CD14-positive monocyte (primary cell): ENCODE measurements at regions not wholly inside any gene's neighbourhood (a gene's known extent, or its start where the extent isn't known, plus 50 kb on each side); places are given as distances from the start of the nearest gene placed in this dataset.

ENCODE experiments used
- DNase-seq, 3 donors: peaks; one replicate each; pipeline ENCODE4 v3.0.0-alpha.2; 2011 to 2022
- H2AFZ ChIP-seq: 2 replicates; pipeline ENCODE4 v1.6.0; 2012; ENCODE audit warnings: mild to moderate bottlenecking, low read depth, low read length, inconsistent platforms; ENCODE audit not compliant: insufficient read depth, poor library complexity, severe bottlenecking
- H3K27ac ChIP-seq, 2 donors: 1 replicate in 1 of 2; 2 replicates in 1 of 2; pipeline ENCODE4 v1.5.1; 2012 to 2013; ENCODE audit warnings: low read length in 2 of 2, control low read depth in 1 of 2, inconsistent platforms in 1 of 2, low read depth in 1 of 2, mild to moderate bottlenecking in 1 of 2
- H3K27me3 ChIP-seq, 2 donors: one replicate each; pipeline versions ENCODE4 v1.6.0 to v1.6.1; 2011 to 2013; ENCODE audit warnings: low read length in 2 of 2; ENCODE audit not compliant: control insufficient read depth in 2 of 2, insufficient read depth in 2 of 2
- H3K36me3 ChIP-seq, 2 donors: replicated peaks in 1 of 2; 1 replicate in 1 of 2; 2 replicates in 1 of 2; pipeline versions ENCODE4 v1.5.1 to v1.6.1; 2012 to 2013; ENCODE audit warnings: low read length in 2 of 2, control low read depth in 1 of 2, inconsistent platforms in 1 of 2, mild to moderate bottlenecking in 1 of 2; ENCODE audit not compliant: insufficient read depth in 2 of 2, control insufficient read depth in 1 of 2
- H3K4me1 ChIP-seq, 2 donors: 1 replicate in 1 of 2; 2 replicates in 1 of 2; pipeline versions ENCODE4 v1.5.1 to v1.6.1; 2012 to 2013; ENCODE audit warnings: low read length in 2 of 2, control low read depth in 1 of 2, inconsistent platforms in 1 of 2, mild to moderate bottlenecking in 1 of 2, moderate library complexity in 1 of 2; ENCODE audit not compliant: insufficient read depth in 2 of 2, control insufficient read depth in 1 of 2
- H3K4me2 ChIP-seq: replicated peaks from 2 replicates; pipeline ENCODE3; 2012; ENCODE audit warnings: low read length, moderate library complexity, mild to moderate bottlenecking; ENCODE audit not compliant: poor library complexity, severe bottlenecking; ENCODE audit errors: extremely low read depth
- H3K4me3 ChIP-seq, 3 experiments: fragments of 200-600 bp in 1 of 3; sonication (generic) in 1 of 3; replicated peaks in 1 of 3; 1 replicate in 2 of 3; 2 replicates in 1 of 3; pipeline ENCODE4 v1.5.1; 2011 to 2013; ENCODE audit warnings: low read length in 3 of 3, mild to moderate bottlenecking in 3 of 3, control low read depth in 2 of 3, low read depth in 2 of 3, inconsistent platforms in 1 of 3, moderate library complexity in 1 of 3
- H3K79me2 ChIP-seq: 2 replicates; pipeline ENCODE4 v1.6.0; 2012; ENCODE audit warnings: mild to moderate bottlenecking, control low read depth, inconsistent platforms, low read length, moderate library complexity; ENCODE audit not compliant: insufficient read depth
- H3K9ac ChIP-seq: 2 replicates; pipeline ENCODE4 v1.6.0; 2017; ENCODE audit warnings: low read length, mild to moderate bottlenecking; ENCODE audit not compliant: insufficient read depth, poor library complexity, severe bottlenecking
- H3K9me3 ChIP-seq, 2 donors: replicated peaks in 1 of 2; 1 replicate in 1 of 2; 2 replicates in 1 of 2; pipeline versions ENCODE4 v1.5.1 to v1.6.1; 2012 to 2013; ENCODE audit warnings: low read length in 2 of 2, control low read depth in 1 of 2; ENCODE audit not compliant: control insufficient read depth in 1 of 2, insufficient read depth in 1 of 2
- H4K20me1 ChIP-seq: 2 replicates; pipeline ENCODE4 v1.6.0; 2012; ENCODE audit warnings: mild to moderate bottlenecking, low read length, control low read depth, moderate library complexity; ENCODE audit not compliant: insufficient read depth
- H3K27ac Mint-ChIP-seq, 7 donors: one replicate each; pipeline ENCODE4 v1.8.0; 2020; ENCODE audit warnings: mild to moderate bottlenecking in 7 of 7, mixed read lengths in 7 of 7, moderate library complexity in 6 of 7, inconsistent platforms in 2 of 7
- H3K27me3 Mint-ChIP-seq, 3 donors: one replicate each; pipeline ENCODE4 v1.8.0; 2021 to 2022; ENCODE audit warnings: low read depth in 3 of 3, mild to moderate bottlenecking in 3 of 3, mixed read lengths in 3 of 3, moderate library complexity in 3 of 3, inconsistent platforms in 1 of 3
- H3K36me3 Mint-ChIP-seq, 2 donors: one replicate each; pipeline ENCODE4 v1.8.0; 2020; ENCODE audit warnings: mixed read lengths in 2 of 2, inconsistent platforms in 1 of 2, mild to moderate bottlenecking in 1 of 2
- H3K4me1 Mint-ChIP-seq: one replicate; pipeline ENCODE4 v1.8.0; 2020; ENCODE audit warnings: mild to moderate bottlenecking, mixed read lengths
- H3K4me3 Mint-ChIP-seq, 2 donors: one replicate each; pipeline ENCODE4 v1.8.0; 2020; ENCODE audit warnings: mild to moderate bottlenecking in 2 of 2, mixed read lengths in 2 of 2, moderate library complexity in 1 of 2
- H3K9me3 Mint-ChIP-seq, 7 donors: one replicate each; pipeline ENCODE4 v1.8.0; 2020 to 2022; ENCODE audit warnings: mixed read lengths in 7 of 7, mild to moderate bottlenecking in 6 of 7, moderate library complexity in 6 of 7, inconsistent platforms in 2 of 7
- CTCF ChIP-seq: fragments of 200-600 bp; IDR thresholded peaks from one replicate; pipeline ENCODE4 v1.8.0; 2022; ENCODE audit warnings: antibody characterized with exemption, mild to moderate bottlenecking
- WGBS: methylation state at CpG from one replicate; pipeline ENCODE4 v1.1.5; 2013; ENCODE audit warnings: missing lambda C conversion rate; ENCODE audit not compliant: insufficient coverage; 5-methylcytosine and 5-hydroxymethylcytosine counted together
- intact Hi-C, 2 donors: fragments of 100-400 bp; cut with micrococcal nuclease; formaldehyde crosslinking; loops; one replicate each; pipeline versions ENCODE4 v1.15.0 to v1.15.1; 2023

DNA sequence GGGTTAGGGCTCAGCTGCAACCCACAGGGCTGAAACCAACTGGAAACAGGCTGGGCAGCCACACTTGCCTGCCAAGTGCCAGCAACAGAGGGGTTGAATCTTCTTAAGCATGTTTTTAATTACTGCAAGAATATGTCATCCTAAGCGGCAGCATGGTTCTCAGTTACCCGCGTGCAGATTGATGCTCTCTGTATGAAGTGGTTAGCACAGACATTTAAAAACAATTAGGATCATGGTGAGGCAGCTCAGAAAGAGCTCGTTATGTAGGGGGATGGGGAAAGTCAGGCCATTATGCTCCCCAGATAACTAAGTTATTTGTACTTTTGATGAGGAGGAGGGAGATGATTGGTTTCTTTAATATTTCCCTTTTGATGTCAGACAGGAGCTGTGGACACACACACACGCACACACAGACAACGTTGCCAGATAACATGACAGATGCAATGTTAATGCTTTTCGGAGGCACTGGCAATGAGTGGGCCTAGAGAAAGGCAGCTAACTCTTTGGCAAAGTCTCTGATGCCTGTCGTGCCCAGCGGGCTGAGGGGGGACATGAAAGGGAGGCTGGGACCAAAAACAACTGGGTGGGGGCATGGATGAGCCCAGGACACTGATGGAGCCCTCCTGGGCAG lies 389.7 kb downstream of the NXPE2 start:
- H3K9ac ChIP-seq: no peak overlapping the region
- H3K9me3 Mint-ChIP-seq: peaks cover 0 to 20% (median 1%) of the 10 kb centered on the region in 7 donors
- no peaks in the 10 kb centered on the region for H3K36me3 Mint-ChIP-seq
- no peak overlapping the region for H2AFZ ChIP-seq
- H4K20me1 ChIP-seq: no peaks in the 10 kb centered on the region
- 89% methylated on average over 3 of the region's 9 CpGs for WGBS
- no peaks in the 10 kb centered on the region for H3K27me3 Mint-ChIP-seq
- H3K4me3 ChIP-seq: no peak overlapping the region
- H3K79me2 ChIP-seq: no peaks in the 10 kb centered on the region
- no peaks in the 10 kb centered on the region for H3K4me1 ChIP-seq
- intact Hi-C loops: no loop called here
- no peak overlapping the region for H3K4me2 ChIP-seq
- H3K27ac ChIP-seq: no peak overlapping the region
- no peak for DNase-seq
- peak overlapping the region in 1 of 7 donors; percentile 20 for H3K27ac Mint-ChIP-seq
- H3K4me1 Mint-ChIP-seq: no peaks in the 10 kb centered on the region
- H3K4me3 Mint-ChIP-seq: no peak overlapping the region
- peaks cover 9 to 18% of the 10 kb centered on the region in 2 donors for H3K9me3 ChIP-seq
- no peak for TF ChIP-seq CTCF
- H3K27me3 ChIP-seq: no peaks in the 10 kb centered on the region
- H3K36me3 ChIP-seq: no peaks in the 10 kb centered on the region

DNA sequence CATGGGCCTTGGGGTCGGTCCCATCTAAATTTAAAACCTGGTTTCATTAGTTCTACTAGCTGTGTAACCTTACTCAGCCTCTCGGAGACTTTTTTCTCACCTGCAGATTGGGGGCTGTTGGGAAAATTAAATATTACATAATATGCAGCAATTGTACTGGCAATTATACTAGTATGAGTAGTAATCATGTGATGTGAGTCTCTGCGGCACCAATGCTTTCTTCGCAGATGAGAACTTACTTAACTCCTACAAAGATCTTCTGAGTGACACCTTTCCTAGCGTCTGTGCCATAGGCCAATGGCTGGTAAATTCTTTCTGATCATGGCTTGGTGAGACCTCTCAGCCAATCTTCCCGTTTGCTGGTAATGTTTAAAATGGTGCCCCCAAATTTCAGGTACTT lies 391.3 kb downstream of the NXPE2 start:
- no peak overlapping the region for H2AFZ ChIP-seq
- H3K27ac ChIP-seq: no peak overlapping the region
- no peak overlapping the region for H3K4me3 ChIP-seq
- H3K4me1 ChIP-seq: no peaks in the 10 kb centered on the region
- no peaks in the 10 kb centered on the region for H3K27me3 Mint-ChIP-seq
- no CpG with 5 or more reads among the region's 6 CpGs for WGBS
- no peak overlapping the region for H3K27ac Mint-ChIP-seq
- intact Hi-C loops: no loop called here
- H3K79me2 ChIP-seq: no peaks in the 10 kb centered on the region
- H3K27me3 ChIP-seq: no peaks in the 10 kb centered on the region
- no peaks in the 10 kb centered on the region for H3K4me1 Mint-ChIP-seq
- H3K36me3 ChIP-seq: no peaks in the 10 kb centered on the region
- TF ChIP-seq CTCF: no peak
- no peak for DNase-seq
- H4K20me1 ChIP-seq: no peaks in the 10 kb centered on the region
- no peak overlapping the region for H3K4me2 ChIP-seq
- H3K9me3 Mint-ChIP-seq: peaks cover 0 to 14% (median 1%) of the 10 kb centered on the region in 7 donors
- no peak overlapping the region for H3K9ac ChIP-seq
- H3K4me3 Mint-ChIP-seq: no peak overlapping the region
- H3K36me3 Mint-ChIP-seq: no peaks in the 10 kb centered on the region
- peaks cover 9 to 18% of the 10 kb centered on the region in 2 donors for H3K9me3 ChIP-seq
